ENCODE measurements at regions not wholly inside any gene's neighbourhood (a gene's known extent, or its start where the extent isn't known, plus 50 kb on each side); places are given as distances from the start of the nearest gene placed in this dataset.

DNA sequence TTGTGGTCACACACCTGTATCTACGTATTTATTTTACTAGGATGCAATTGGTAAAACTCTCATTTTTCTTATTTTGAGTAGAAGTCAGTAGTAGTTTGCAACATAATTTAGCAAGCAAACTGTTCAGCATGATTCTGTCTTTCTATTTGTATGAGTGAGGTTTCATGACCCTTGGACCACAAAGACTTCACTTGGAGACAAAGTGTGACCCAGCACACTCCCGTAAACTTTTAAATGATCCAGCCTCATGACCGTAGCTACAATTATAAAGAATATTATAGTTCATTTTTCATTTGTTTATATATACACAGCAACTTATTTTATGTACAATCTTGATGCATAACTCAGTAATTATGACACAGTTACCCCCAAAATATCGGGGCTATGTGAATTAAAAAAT lies 86.5 kb downstream of the ERCC5 start:
- DNase-seq (ENCODE audit: low read depth, low spot score): no peak
- TF ChIP-seq, protein P1, sequence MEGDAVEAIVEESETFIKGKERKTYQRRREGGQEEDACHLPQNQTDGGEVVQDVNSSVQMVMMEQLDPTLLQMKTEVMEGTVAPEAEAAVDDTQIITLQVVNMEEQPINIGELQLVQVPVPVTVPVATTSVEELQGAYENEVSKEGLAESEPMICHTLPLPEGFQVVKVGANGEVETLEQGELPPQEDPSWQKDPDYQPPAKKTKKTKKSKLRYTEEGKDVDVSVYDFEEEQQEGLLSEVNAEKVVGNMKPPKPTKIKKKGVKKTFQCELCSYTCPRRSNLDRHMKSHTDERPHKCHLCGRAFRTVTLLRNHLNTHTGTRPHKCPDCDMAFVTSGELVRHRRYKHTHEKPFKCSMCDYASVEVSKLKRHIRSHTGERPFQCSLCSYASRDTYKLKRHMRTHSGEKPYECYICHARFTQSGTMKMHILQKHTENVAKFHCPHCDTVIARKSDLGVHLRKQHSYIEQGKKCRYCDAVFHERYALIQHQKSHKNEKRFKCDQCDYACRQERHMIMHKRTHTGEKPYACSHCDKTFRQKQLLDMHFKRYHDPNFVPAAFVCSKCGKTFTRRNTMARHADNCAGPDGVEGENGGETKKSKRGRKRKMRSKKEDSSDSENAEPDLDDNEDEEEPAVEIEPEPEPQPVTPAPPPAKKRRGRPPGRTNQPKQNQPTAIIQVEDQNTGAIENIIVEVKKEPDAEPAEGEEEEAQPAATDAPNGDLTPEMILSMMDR (IDR thresholded peaks at IDR 0.05; ENCODE audit: low read depth, low read length): no peak
- in situ Hi-C loops (cut with HindIII; ENCODE audit: low sequenced_read_pairs): no loop called here

DNA sequence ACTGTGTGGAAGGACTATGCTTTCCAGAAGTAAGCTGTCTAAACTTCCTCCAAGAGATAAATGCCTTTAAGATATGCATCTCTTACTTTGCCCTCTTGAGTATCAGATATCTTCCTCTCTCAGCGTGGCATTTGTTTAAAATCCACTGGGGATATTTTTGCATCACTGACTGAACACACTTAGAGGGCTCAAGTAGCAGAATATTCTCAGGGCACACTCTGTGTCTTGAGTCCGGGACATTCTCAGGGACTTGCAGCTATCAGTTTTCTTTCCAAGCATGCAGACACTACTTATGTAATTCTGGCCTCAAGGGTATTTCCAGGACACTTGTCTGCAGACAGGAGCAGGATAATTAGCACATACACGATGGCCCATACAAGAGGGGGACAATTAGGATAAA lies 84.7 kb downstream of the ERCC5 start:
- H3K4me3 ChIP-seq (ENCODE audit: low read depth, low read length): no peak overlapping the region
- no peak for DNase-seq (ENCODE audit: low read depth, low spot score)
- in situ Hi-C loops (cut with HindIII; ENCODE audit: low sequenced_read_pairs): no loop called here
- TF ChIP-seq, protein P1 (IDR thresholded peaks at IDR 0.05; ENCODE audit: low read depth, low read length): no peak

More for the DNA sequence above, 86.5 kb downstream of the ERCC5 start:
- H3K4me3 ChIP-seq (ENCODE audit: low read depth, low read length): no peak overlapping the region

DNA sequence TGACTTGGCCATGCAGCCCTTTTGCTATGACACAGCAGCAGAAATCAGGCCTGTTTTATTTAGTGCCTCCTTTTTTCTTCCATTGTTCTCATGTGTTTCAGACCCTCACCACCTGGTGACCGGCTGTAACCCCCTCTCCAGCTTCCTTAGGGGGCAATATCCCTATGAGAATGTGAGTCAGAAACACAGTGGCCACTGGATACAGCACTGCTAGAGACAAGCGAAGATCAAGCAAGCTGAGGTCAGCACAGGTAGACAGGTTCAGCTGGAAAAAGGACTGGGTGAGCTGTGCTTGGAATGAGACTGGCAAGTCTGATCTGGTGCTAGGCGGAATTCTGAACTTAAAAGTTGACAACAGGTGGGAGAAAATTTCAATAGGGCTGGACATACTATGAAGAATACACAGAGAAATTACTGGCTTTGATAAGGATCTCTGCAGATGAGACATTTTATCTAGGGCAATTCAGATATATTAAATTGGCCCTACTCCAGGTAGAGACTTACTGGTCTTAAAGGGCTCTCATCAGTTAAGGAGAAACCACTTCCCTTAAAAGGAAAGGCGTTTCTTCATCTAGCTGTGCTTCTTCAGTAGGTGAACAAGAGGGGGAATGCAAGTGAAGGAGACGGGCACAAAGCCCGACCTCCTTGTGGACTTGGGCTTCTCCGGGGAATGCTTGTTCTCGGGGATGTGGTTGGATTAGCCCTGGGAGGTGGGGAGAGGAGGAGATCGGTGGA lies 83.3 kb downstream of the ERCC5 start:
- in situ Hi-C loops (cut with HindIII; ENCODE audit: low sequenced_read_pairs): no loop called here
- no peak for DNase-seq (ENCODE audit: low read depth, low spot score)
- TF ChIP-seq, protein P1 (IDR thresholded peaks at IDR 0.05; ENCODE audit: low read depth, low read length): no peak
- no peak overlapping the region for H3K4me3 ChIP-seq (ENCODE audit: low read depth, low read length)

Data from astrocyte of the spinal cord (primary cell).